Ishikawa (cell line): ENCODE measurements at regions not wholly inside any gene's neighbourhood (a gene's known extent, or its start where the extent isn't known, plus 50 kb on each side); places are given as distances from the start of the nearest gene placed in this dataset.

Experiments used
- EP300 ChIP-seq: IDR thresholded peaks from 2 replicates; pipeline ENCODE4 v1.6.1; 2012; ENCODE audit warnings: borderline replicate concordance
- RAD21 ChIP-seq: IDR thresholded peaks from 2 replicates; pipeline ENCODE4 v1.6.1; 2012; ENCODE audit warnings: low read depth
- USF1 ChIP-seq: IDR thresholded peaks from 2 replicates; pipeline ENCODE4 v1.6.1; 2012
- YY1 ChIP-seq: IDR thresholded peaks from 2 replicates; pipeline ENCODE4 v1.6.1; 2012; ENCODE audit warnings: low read depth

GRCh38 chr5:68463606-68464005 lies 248.1 kb downstream of the PIK3R1 start:
- TF ChIP-seq EP300, result no peak
- no peak for TF ChIP-seq RAD21
- TF ChIP-seq YY1, result no peak
- TF ChIP-seq USF1, result no peak
